ENCODE measurements at regions not wholly inside any gene's neighbourhood (a gene's known extent, or its start where the extent isn't known, plus 50 kb on each side); places are given as distances from the start of the nearest gene placed in this dataset.

DNA sequence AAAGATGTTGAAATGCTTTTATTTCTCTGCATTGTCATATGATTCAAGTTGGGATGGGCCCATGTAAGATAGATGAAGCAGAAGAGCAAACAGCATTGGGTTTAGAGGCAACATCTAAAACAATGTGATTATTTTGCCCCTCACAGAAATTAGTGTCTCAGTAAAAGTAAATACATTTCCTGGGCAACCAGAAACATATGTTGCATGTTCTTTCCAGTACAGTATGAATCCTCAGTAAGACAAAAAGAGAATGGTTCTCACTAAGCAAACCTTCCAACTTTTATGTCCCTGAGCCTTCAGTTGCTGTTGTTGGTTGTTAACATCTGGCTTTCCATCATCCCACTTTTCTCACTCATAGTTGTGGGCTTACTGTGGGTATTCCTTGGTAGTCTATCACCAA lies 222.5 kb upstream of the PRPS1L1 start:
- POLR2A ChIA-PET: no interaction called here
- no peak overlapping the region for H3K4me3 ChIP-seq
- no peak overlapping the region for H3K27ac ChIP-seq
- CTCF ChIA-PET: interaction anchor here (0.6 kb wide), 1 partner anchor 22 kb away, joined by 3 read pairs; no protein-coding TSS in a partner anchor
- no peaks in the 10 kb centered on the region for H3K4me1 ChIP-seq
- no peak for ATAC-seq
- no peak for DNase-seq (ENCODE audit: low read depth in 1 of 2, low spot score in 1 of 2)
- H3K9me3 ChIP-seq: 0 out of 3 replicates have a peak, but pooled peaks cover 15% of the 10 kb centered on the region
- no peak for FAIRE-seq
- TF ChIP-seq CHD4 (IDR thresholded peaks at IDR 0.05; ENCODE audit: borderline replicate concordance): no peak
- TF ChIP-seq E2F6 (IDR thresholded peaks at IDR 0.05; ENCODE audit: borderline replicate concordance, low read depth): no peak
- TF ChIP-seq TP53 (CRISPR knock-in tag; IDR thresholded peaks at IDR 0.05): no peak
- no peak for TF ChIP-seq REST (IDR thresholded peaks at IDR 0.05)
- no peak for TF ChIP-seq EHF (CRISPR knock-in tag; IDR thresholded peaks at IDR 0.05)
- no peak for TF ChIP-seq MAZ (IDR thresholded peaks at IDR 0.05; ENCODE audit: borderline replicate concordance, low read depth, low read length)
- TF ChIP-seq, protein P1, sequence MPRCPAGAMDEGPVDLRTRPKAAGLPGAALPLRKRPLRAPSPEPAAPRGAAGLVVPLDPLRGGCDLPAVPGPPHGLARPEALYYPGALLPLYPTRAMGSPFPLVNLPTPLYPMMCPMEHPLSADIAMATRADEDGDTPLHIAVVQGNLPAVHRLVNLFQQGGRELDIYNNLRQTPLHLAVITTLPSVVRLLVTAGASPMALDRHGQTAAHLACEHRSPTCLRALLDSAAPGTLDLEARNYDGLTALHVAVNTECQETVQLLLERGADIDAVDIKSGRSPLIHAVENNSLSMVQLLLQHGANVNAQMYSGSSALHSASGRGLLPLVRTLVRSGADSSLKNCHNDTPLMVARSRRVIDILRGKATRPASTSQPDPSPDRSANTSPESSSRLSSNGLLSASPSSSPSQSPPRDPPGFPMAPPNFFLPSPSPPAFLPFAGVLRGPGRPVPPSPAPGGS (IDR thresholded peaks at IDR 0.05): no peak
- no peak for TF ChIP-seq RNF2 (IDR thresholded peaks at IDR 0.05; ENCODE audit: borderline replicate concordance, low read depth)
- TF ChIP-seq, protein P2, sequence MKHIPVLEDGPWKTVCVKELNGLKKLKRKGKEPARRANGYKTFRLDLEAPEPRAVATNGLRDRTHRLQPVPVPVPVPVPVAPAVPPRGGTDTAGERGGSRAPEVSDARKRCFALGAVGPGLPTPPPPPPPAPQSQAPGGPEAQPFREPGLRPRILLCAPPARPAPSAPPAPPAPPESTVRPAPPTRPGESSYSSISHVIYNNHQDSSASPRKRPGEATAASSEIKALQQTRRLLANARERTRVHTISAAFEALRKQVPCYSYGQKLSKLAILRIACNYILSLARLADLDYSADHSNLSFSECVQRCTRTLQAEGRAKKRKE (CRISPR knock-in tag; IDR thresholded peaks at IDR 0.05; ENCODE audit: low read depth): no peak
- no peak for TF ChIP-seq POLR2AphosphoS2 (conservative IDR thresholded peaks at IDR 0.05; ENCODE audit: low read length)
- H3K4me2 ChIP-seq: no peak overlapping the region

- DNase-seq (ENCODE audit: low read depth in 1 of 2, low spot score in 1 of 2) (no peak), FAIRE-seq (no peak), ATAC-seq (no peak)
- Histone ChIP-seq H3K9me3 (peaks cover 5% of the 10 kb centered on the region; the same call in 1 of the 3 replicates), H3K4me3 (no peak overlapping the region), H3K4me2 (no peak overlapping the region), H3K27ac (no peak overlapping the region), H3K4me1 (no peaks in the 10 kb centered on the region)
- peak; percentile 90 for TF ChIP-seq RFX5 (IDR thresholded peaks at IDR 0.05)
- TF ChIP-seq SMC3 (IDR thresholded peaks at IDR 0.05): no peak
- ChIA-PET POLR2A (no interaction called here), CTCF (no interaction called here)
- 0% methylated on average over 2 of the region's 2 CpGs for WGBS (ENCODE audit: missing lambda C conversion rate)
These were observed 230.1 kb upstream of the PRPS1L1 start for GRCh38 chr7:18257711-18258110.

DNA sequence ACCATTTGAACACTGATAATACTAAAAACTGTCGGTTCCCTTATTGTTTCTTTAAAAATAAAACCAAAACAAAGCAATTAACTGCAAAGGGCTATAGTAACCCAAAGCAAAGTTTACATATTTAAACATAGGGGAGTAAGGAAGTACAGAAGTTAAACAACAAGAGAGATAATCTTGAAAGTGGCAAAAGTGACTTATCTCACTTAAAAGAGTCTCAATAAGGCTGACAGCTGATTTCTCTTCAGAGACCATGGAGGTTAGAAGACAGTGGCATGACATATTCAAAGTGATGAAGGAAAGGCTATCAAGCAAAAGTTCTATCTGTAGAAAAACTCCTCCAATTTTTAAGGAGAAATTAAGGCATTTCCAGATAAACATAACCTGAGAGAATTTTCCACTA lies 233.5 kb upstream of the HDAC9 start:
- no peak overlapping the region for H3K27ac ChIP-seq
- H3K9me3 ChIP-seq: peaks cover 5% of the 10 kb centered on the region; the same call in 1 of the 3 replicates
- POLR2A ChIA-PET: no interaction called here
- no peak overlapping the region for H3K4me3 ChIP-seq
- H3K4me1 ChIP-seq: no peaks in the 10 kb centered on the region
- 0% methylated on average over 1 of the region's 1 CpG for WGBS (ENCODE audit: missing lambda C conversion rate)
- no peak for FAIRE-seq
- ATAC-seq: no peak
- CTCF ChIA-PET: no interaction called here
- DNase-seq (ENCODE audit: low read depth in 1 of 2, low spot score in 1 of 2): no peak
- H3K4me2 ChIP-seq: no peak overlapping the region
- TF ChIP-seq ZC3H11A (IDR thresholded peaks at IDR 0.05) (no peak), KDM1A (IDR thresholded peaks at IDR 0.05; ENCODE audit: low read depth) (0 out of 2 replicates have a peak, but pooled peaks have one; percentile 52), CBX8 (IDR thresholded peaks at IDR 0.05) (no peak)
